ENCODE measurements at regions not wholly inside any gene's neighbourhood (a gene's known extent, or its start where the extent isn't known, plus 50 kb on each side); places are given as distances from the start of the nearest gene placed in this dataset.
"Not testable (repeated sequence)": the region's sequence is repeated elsewhere in the genome, so short reads cannot be mapped to it uniquely, and the experiment has no call there.

- DNase-seq (ENCODE audit: low spot score) = no peak
Measured at GRCh38 chr2:78710632-78711375, 314.7 kb upstream of the REG3G start.

- DNase-seq (ENCODE audit: low spot score) = no peak
Measured at GRCh38 chr2:78715293-78715692, 310.2 kb upstream of the REG3G start.

- DNase-seq (ENCODE audit: low spot score) = no peak
Measured at GRCh38 chr2:78718024-78718423, 307.5 kb upstream of the REG3G start.

GRCh38 chr2:78718473-78718872 is 307.0 kb upstream of the REG3G start:
- no peak for DNase-seq (ENCODE audit: low spot score)

DNA sequence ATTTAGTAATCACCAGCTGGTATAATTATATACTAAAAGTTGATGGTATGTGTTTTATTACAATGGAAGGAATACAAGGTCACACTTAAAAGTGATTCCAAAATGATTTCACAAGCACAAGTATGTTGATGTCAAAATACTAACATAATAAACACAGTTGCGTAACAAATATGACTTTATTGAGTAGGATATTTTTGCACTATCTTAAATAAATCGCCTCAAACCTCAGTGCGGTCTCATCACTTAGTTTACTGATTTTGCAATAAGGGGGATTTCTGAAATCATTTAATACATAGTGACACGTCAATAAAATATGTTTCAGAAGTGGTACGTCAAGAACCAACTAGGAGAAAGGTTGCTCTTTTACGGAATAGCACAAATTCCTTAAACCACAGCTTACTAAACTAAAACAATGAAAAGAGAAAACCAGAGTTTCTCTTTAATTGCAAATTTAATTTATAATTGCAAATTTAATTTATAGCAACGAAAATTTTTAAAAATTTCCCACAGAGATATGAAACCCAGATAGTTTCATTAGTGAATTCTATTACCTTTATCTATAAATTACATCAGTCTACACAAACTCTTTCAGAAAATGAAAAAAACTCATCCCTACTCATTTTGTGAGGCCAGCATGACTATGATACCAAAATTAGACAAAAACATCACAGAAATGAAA is 304.0 kb upstream of the REG3G start:
- no peak for DNase-seq (ENCODE audit: low spot score)

DNA sequence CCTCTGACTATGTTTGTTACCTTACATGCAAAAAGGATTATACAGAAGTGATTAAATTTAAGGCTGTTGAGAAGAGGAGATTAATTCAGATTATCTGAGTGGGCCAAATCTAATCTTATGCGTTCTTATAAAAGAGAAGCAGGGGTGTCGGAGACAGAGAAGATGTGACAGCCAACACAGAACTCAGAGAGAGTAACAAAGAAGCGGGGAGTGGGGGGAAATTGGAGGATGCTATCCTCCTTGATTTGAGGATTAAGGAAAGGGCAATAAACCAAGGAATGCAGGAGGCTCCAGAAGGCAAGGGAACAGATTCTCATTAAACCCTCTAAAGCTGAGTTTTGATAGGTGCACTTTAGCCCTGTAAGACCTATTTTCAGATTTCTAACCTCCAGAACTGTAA is 291.3 kb upstream of the REG3G start:
- DNase-seq (ENCODE audit: low spot score) = no peak

GRCh38 chr2:78739282-78739681 is 286.2 kb upstream of the REG3G start:
- DNase-seq (ENCODE audit: low spot score) = no peak

GRCh38 chr2:78749638-78750037 is 275.9 kb upstream of the REG3G start:
- no peak for DNase-seq (ENCODE audit: low spot score)

DNA sequence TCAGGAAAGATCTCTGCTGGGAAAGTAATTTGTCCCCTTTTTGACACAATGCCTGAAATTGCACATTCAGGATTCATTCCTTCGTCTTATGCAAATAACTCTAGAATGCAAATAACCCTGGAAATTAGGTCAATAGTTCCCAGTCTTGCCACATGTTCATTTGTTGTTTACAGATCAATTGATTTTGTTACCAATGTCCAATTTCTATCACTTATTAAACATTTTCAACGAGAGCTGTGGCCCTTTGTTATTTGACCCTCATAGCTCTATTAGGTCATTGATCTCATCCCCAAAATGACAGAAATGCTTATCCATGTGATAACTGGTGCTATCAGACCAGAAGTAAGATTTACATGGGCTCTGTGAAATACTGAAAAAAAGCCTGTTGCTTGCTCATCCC is 275.3 kb upstream of the REG3G start:
- DNase-seq (ENCODE audit: low spot score) = no peak

- DNase-seq (ENCODE audit: low spot score) = no peak
Measured at GRCh38 chr2:78754930-78755329, 270.6 kb upstream of the REG3G start.

DNA sequence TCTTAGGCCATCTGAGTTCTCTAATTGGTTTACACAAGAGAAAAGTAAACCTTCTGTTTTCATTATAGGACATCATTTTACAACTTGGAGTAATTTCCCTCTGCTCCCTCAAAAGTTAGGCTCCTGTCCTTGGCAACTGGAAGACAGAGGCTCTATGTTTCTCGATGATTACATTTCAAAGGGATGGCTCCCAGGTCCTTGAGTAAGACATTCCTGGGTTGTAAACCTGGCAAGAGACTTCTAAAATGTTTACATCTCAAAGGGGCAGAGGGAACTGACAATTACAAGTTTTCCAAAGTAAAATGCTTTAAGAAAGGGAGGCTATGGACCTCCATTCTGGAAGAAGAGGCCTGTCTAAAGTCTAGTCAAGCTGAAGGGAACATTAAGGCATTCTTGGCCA is 268.3 kb upstream of the REG3G start:
- DNase-seq (ENCODE audit: low spot score) = no peak

DNA sequence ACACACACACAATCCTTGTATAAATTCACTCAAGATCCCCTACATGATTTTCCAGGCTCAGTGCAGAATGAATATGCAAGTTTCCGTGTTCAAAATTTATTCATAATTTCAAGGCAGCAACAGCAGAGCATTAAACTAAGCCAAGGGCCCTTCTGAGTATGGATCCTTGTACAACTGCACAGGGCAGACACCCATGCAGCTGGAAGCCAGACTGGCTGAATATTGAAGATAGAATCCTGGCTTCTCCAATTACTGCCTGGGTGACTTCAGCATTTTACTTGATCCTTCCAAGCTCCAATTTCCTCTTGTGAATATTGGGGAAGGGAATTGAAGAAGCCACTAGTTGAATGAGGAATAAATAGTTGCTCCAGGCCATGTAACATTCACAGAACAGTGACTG is 267.9 kb upstream of the REG3G start:
- no peak for DNase-seq (ENCODE audit: low spot score)

DNA sequence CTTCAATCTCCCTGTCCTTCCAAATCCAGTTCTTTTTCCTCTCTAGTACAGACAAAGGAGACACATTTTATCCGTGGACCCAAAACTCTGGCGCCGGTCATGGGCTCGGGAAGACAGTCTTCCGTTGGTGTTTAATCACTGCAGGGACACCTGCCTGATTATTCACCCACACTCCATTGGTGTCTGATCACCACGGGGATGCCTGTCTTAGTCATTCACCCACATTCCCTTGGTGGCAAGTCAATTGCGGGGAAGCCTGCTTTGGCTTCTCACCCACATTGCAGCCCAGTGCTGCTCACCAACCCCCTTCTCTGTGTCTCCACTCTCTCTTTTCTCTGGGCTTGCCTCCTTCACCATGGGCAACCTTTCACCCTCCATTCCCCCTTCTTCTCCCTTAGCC is 266.7 kb upstream of the REG3G start:
- DNase-seq (ENCODE audit: low spot score) = not testable (repeated sequence)

- no peak for DNase-seq (ENCODE audit: low spot score)
Measured at GRCh38 chr2:78766459-78766858, 259.0 kb upstream of the REG3G start.

DNA sequence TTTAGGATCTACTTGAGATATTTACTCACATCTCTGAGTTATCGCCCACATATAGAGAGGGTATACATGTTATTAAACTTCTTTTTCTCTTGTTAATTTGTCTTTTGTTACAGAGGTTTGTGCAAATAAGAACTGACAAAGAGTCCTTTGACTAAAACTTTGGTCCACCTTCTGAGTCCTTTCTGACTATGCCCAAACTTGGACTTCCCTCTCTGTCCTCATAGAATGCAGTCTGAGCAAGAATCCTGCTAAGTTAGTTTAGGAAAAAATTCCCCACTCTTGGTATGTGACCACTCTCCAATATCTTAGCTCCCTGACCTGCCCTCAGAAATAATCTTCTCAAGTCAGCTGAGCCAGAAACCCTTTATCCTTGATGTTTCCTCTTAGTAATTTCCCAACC is 257.5 kb upstream of the REG3G start:
- no peak for DNase-seq (ENCODE audit: low spot score)

- DNase-seq (ENCODE audit: low spot score) = no peak
Measured at GRCh38 chr2:78775291-78775690, 250.2 kb upstream of the REG3G start.

GRCh38 chr2:78778756-78779510 is 246.6 kb upstream of the REG3G start:
- no peak for DNase-seq (ENCODE audit: low spot score)

DNA sequence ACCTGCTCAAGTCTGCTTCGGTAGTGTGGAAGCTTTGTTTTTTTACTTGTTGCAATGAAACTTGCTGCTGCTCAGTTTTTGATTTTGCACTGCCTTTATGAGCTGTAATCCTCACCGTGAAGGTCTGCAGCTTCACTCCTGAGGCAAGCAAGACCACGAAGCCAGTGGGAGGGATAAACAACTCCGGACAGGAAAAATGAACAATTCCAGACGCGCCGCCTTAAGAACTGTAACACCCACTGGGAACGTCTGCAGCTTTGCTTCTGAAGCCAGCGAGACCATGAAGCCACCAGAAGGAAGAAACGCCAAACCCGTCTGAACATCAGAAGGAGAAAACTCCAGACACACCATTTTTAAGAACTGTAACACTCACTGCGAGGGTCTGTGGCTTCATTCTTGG is 245.7 kb upstream of the REG3G start:
- DNase-seq (ENCODE audit: low spot score) = no peak

GRCh38 chr2:78780256-78780655 is 245.2 kb upstream of the REG3G start:
- DNase-seq (ENCODE audit: low spot score) = no peak

GRCh38 chr2:78780864-78781583 is 244.5 kb upstream of the REG3G start:
- DNase-seq (ENCODE audit: low spot score) = no peak

GRCh38 chr2:78782196-78782595 is 243.3 kb upstream of the REG3G start:
- DNase-seq (ENCODE audit: low spot score) = no peak

DNA sequence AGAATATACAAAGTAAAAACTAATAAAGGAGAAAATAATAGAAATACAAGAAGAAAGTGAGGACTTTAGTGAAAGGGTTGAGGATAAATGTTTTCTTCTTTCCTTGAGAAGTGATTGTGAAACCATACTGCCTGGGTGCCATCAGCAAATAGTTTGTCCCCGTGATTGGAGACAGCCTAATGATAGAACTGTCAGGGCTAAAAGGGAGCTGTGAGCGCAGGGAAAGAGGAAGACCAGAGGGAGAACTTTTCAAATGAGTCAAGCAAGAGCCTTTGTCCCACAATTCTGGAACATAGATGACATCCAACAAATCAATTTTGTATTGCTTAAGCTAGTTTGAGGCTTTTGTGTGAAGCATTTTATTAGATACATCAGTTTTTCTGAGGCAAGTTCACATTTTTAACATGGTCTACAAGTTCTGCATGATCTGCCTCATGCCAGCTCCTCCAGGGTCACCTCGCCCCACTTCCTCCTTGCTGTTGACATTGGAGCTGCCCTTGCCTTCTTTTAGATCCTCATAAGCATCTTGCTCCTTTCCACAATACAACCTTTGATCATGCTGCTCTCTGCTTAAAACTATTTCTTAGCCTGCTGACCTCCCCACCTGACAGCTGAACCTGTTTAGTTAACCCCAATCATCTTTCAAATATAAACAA is 213.4 kb upstream of the REG3G start:
- DNase-seq (ENCODE audit: low spot score) = no peak

All from ecto neural progenitor cell (in vitro differentiated cells).